Right cardiac atrium (tissue), 5 donors: ENCODE measurements at regions not wholly inside any gene's neighbourhood (a gene's known extent, or its start where the extent isn't known, plus 50 kb on each side); places are given as distances from the start of the nearest gene placed in this dataset.
"Not testable (repeated sequence)": the region's sequence is repeated elsewhere in the genome, so short reads cannot be mapped to it uniquely, and the experiment has no call there.

Source experiments
- ATAC-seq, 2 donors: fragments of 200-7000 bp; cut with Tn5 transposase; one replicate each; pipeline versions ENCODE4 v1.8.0 to v1.9.1; 2020; ENCODE audit warnings: moderate library complexity in 2 of 2, mild to moderate bottlenecking in 1 of 2
- DNase-seq, 3 donors: peaks; one replicate each; pipeline ENCODE4 v3.0.0-alpha.2; 2020
- H3K27ac ChIP-seq: one replicate; pipeline ENCODE4 v1.5.1; 2013; ENCODE audit warnings: mild to moderate bottlenecking, low read length, control low read depth, moderate library complexity
- H3K27me3 ChIP-seq: one replicate; pipeline ENCODE4 v1.6.1; 2013; ENCODE audit not compliant: control insufficient read depth, insufficient read depth
- H3K4me1 ChIP-seq: one replicate; pipeline ENCODE4 v1.6.1; 2013; ENCODE audit warnings: low read length; ENCODE audit not compliant: control insufficient read depth, insufficient read depth
- H3K4me3 ChIP-seq: one replicate; pipeline ENCODE4 v1.5.1; 2013; ENCODE audit warnings: low read length, control low read depth
- H3K9me3 ChIP-seq: one replicate; pipeline ENCODE4 v1.6.1; 2013; ENCODE audit warnings: low read length; ENCODE audit not compliant: control insufficient read depth
- WGBS: extraction: QIAGEN DNeasy Blood & Tissue Kit; methylation state at CpG from one replicate; pipeline ENCODE4 v1.1.7; 2013; 5-methylcytosine and 5-hydroxymethylcytosine counted together
- intact Hi-C, 4 donors: fragments of 100-400 bp; cut with DNase I; formaldehyde crosslinking; loops; one replicate each; pipeline versions ENCODE4 v1.11.0 to v1.14.0; 2022 to 2023
- donor health status: healthy with polysubstance abuse.
- donor health status: DM: no; HTN: yes; CAD: no.
- donor health status: DM: no; HTN: no; CAD: no.
- donor health status: DM: no; HTN: yes; CAD: no; lungs with severe emphysema.
- donor health status: DM: yes; HTN: yes; CAD: no.

- Histone ChIP-seq H3K4me1 (peaks cover 2% of the 10 kb centered on the region), H3K9me3 (no peaks in the 10 kb centered on the region), H3K27ac (no peak overlapping the region), H3K4me3 (no peak overlapping the region), H3K27me3 (no peaks in the 10 kb centered on the region)
- WGBS: 66% methylated on average over 3 of the region's 3 CpGs
- peak in 2 of 3 donors; percentile 52 to 83 for DNase-seq
- peak; percentile 59 to 60 for ATAC-seq
- intact Hi-C loops: no loop called here
These were observed 75.7 kb upstream of the GUCY1A1 start for GRCh38 chr4:155590796-155591585.

- ATAC-seq: no peak
- intact Hi-C loops: loop anchor here in 1 of 4 donors (10.0 kb wide), 1 partner anchor 74 kb away; no protein-coding TSS in a partner anchor
- no peak overlapping the region for H3K27ac ChIP-seq
- 95% methylated on average over 2 of the region's 2 CpGs for WGBS
- H3K9me3 ChIP-seq: no peaks in the 10 kb centered on the region
- no peak for DNase-seq
- H3K4me3 ChIP-seq: no peak overlapping the region
- no peaks in the 10 kb centered on the region for H3K27me3 ChIP-seq
- no peaks in the 10 kb centered on the region for H3K4me1 ChIP-seq
These were observed 78.2 kb upstream of the GUCY1A1 start for GRCh38 chr4:155588437-155588836.

GRCh38 chr4:155587766-155588165 is 78.9 kb upstream of the GUCY1A1 start:
- Histone ChIP-seq H3K4me1 (peaks cover 2% of the 10 kb centered on the region), H3K27ac (no peak overlapping the region), H3K9me3 (no peaks in the 10 kb centered on the region), H3K27me3 (no peaks in the 10 kb centered on the region), H3K4me3 (no peak overlapping the region)
- DNase-seq (no peak), ATAC-seq (no peak)
- intact Hi-C loops: loop anchor here in 1 of 4 donors (10.0 kb wide), 1 partner anchor 73 kb away; no protein-coding TSS in a partner anchor
- WGBS: 95% methylated on average over 3 of the region's 3 CpGs

GRCh38 chr4:155582971-155583437 is 83.6 kb upstream of the GUCY1A1 start:
- DNase-seq (no peak), ATAC-seq (peak in 1 of 2 donors; percentile 59)
- Histone ChIP-seq H3K4me3 (no peak overlapping the region), H3K9me3 (no peaks in the 10 kb centered on the region), H3K27me3 (no peaks in the 10 kb centered on the region), H3K27ac (no peak overlapping the region), H3K4me1 (peaks cover 4% of the 10 kb centered on the region)
- WGBS: 20% methylated on average over 4 of the region's 4 CpGs
- intact Hi-C loops: loop anchor here in 1 of 4 donors (10.0 kb wide), 1 partner anchor 68 kb away; no protein-coding TSS in a partner anchor

- no peak overlapping the region for H3K27ac ChIP-seq
- DNase-seq: no peak
- no peaks in the 10 kb centered on the region for H3K9me3 ChIP-seq
- no peak for ATAC-seq
- H3K4me1 ChIP-seq: peaks cover 4% of the 10 kb centered on the region
- no peak overlapping the region for H3K4me3 ChIP-seq
- intact Hi-C loops: loop anchor here in 1 of 4 donors (10.0 kb wide), 1 partner anchor 67 kb away; no protein-coding TSS in a partner anchor
- WGBS: 85% methylated on average over 1 of the region's 1 CpG
- H3K27me3 ChIP-seq: no peaks in the 10 kb centered on the region
These were observed 84.6 kb upstream of the GUCY1A1 start for GRCh38 chr4:155582041-155582440.

GRCh38 chr4:155578726-155579370 is 87.8 kb upstream of the GUCY1A1 start:
- 54% methylated on average over 2 of the region's 2 CpGs for WGBS
- Histone ChIP-seq H3K4me3 (no peak overlapping the region), H3K9me3 (no peaks in the 10 kb centered on the region), H3K4me1 (peaks cover 4% of the 10 kb centered on the region), H3K27me3 (no peaks in the 10 kb centered on the region), H3K27ac (no peak overlapping the region)
- DNase-seq (no peak), ATAC-seq (peak in 1 of 2 donors; percentile 55)
- intact Hi-C loops: no loop called here

- H3K4me1 ChIP-seq: peaks cover 4% of the 10 kb centered on the region
- ATAC-seq: no peak
- H3K4me3 ChIP-seq: no peak overlapping the region
- DNase-seq: no peak
- intact Hi-C loops: no loop called here
- H3K9me3 ChIP-seq: no peaks in the 10 kb centered on the region
- 45% methylated on average over 5 of the region's 5 CpGs for WGBS
- H3K27me3 ChIP-seq: no peaks in the 10 kb centered on the region
- no peak overlapping the region for H3K27ac ChIP-seq
These were observed 88.4 kb upstream of the GUCY1A1 start for GRCh38 chr4:155578219-155578618.

- DNase-seq, intact Hi-C loops, ATAC-seq, H3K4me1 ChIP-seq, H3K27me3 ChIP-seq, H3K9me3 ChIP-seq, H3K4me3 ChIP-seq, H3K27ac ChIP-seq: not testable (repeated sequence)
- WGBS: 59% methylated on average over 1 of the region's 1 CpG
These were observed 92.3 kb upstream of the GUCY1A1 start for GRCh38 chr4:155574329-155574728.

GRCh38 chr4:155573126-155573525 is 93.5 kb upstream of the GUCY1A1 start:
- WGBS: 85% methylated on average over 5 of the region's 5 CpGs
- no peaks in the 10 kb centered on the region for H3K27me3 ChIP-seq
- no peaks in the 10 kb centered on the region for H3K4me1 ChIP-seq
- H3K27ac ChIP-seq: no peak overlapping the region
- ATAC-seq (no peak), DNase-seq (no peak)
- H3K9me3 ChIP-seq: no peaks in the 10 kb centered on the region
- intact Hi-C loops: no loop called here
- no peak overlapping the region for H3K4me3 ChIP-seq

- WGBS: 94% methylated on average over 10 of the region's 10 CpGs
- no peak for ATAC-seq
- Histone ChIP-seq H3K4me1 (no peaks in the 10 kb centered on the region), H3K27ac (no peak overlapping the region), H3K9me3 (no peaks in the 10 kb centered on the region), H3K4me3 (no peak overlapping the region), H3K27me3 (no peaks in the 10 kb centered on the region)
- intact Hi-C loops: no loop called here
- DNase-seq: no peak
These were observed 94.4 kb upstream of the GUCY1A1 start for GRCh38 chr4:155572106-155572703.
